ENCODE measurements at regions not wholly inside any gene's neighbourhood (a gene's known extent, or its start where the extent isn't known, plus 50 kb on each side); places are given as distances from the start of the nearest gene placed in this dataset.
A peak's percentile ranks its signal among the peaks of the same experiment; 100 is the strongest.
"Not testable (repeated sequence)": the region's sequence is repeated elsewhere in the genome, so short reads cannot be mapped to it uniquely, and the experiment has no call there.

GRCh38 chr3:72515941-72516340 is 332.3 kb downstream of the SHQ1 start:
- H3K27me3 ChIP-seq (ENCODE audit: control insufficient read depth, insufficient read depth, low read length) = no peaks in the 10 kb centered on the region
- H3K4me1 ChIP-seq (ENCODE audit: control insufficient read depth, insufficient read depth, low read length) = peaks cover 20% of the 10 kb centered on the region
- H3K36me3 ChIP-seq (ENCODE audit: control insufficient read depth, insufficient read depth, low read length) = no peaks in the 10 kb centered on the region
- no peak overlapping the region for H3K4me3 ChIP-seq (ENCODE audit: low read length)
- H3K9ac ChIP-seq (ENCODE audit: low read length) = no peak overlapping the region
- no peaks in the 10 kb centered on the region for H3K9me3 ChIP-seq (ENCODE audit: control insufficient read depth, low read length)

DNA sequence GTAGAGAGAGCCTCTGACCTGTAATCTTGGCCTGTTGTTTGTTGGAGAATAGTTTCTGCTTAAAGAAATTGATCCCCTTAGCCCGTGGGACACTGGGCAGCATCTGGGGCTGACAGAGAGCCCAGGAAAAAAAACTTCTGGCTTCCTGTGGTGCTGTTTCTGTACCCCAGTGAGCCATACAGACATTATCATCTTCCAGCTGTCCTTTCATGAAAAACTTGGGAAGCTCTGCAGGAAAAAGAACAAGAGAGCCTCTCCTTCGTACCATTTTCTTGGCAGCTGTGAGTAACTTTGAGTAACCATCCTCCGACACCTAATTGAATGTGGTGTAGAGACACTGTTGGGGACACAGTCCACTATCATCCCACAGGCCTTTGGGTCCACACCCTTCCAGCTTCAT is 333.0 kb downstream of the SHQ1 start:
- H3K9me3 ChIP-seq (ENCODE audit: control insufficient read depth, low read length) = no peaks in the 10 kb centered on the region
- H3K4me3 ChIP-seq (ENCODE audit: low read length) = no peak overlapping the region

GRCh38 chr3:72510247-72510646 is 338.0 kb downstream of the SHQ1 start:
- no peak overlapping the region for H3K4me3 ChIP-seq (ENCODE audit: low read length)
- H3K9ac ChIP-seq (ENCODE audit: low read length) = no peak overlapping the region
- no peaks in the 10 kb centered on the region for H3K9me3 ChIP-seq (ENCODE audit: control insufficient read depth, low read length)
- no peaks in the 10 kb centered on the region for H3K36me3 ChIP-seq (ENCODE audit: control insufficient read depth, insufficient read depth, low read length)
- H3K27me3 ChIP-seq (ENCODE audit: control insufficient read depth, insufficient read depth, low read length) = no peaks in the 10 kb centered on the region
- H3K4me1 ChIP-seq (ENCODE audit: control insufficient read depth, insufficient read depth, low read length) = no peaks in the 10 kb centered on the region

More for the DNA sequence above, 333.0 kb downstream of the SHQ1 start:
- Histone ChIP-seq H3K9ac (ENCODE audit: low read length) (no peak overlapping the region), H3K36me3 (ENCODE audit: control insufficient read depth, insufficient read depth, low read length) (no peaks in the 10 kb centered on the region), H3K27me3 (ENCODE audit: control insufficient read depth, insufficient read depth, low read length) (no peaks in the 10 kb centered on the region), H3K4me1 (ENCODE audit: control insufficient read depth, insufficient read depth, low read length) (peaks cover 14% of the 10 kb centered on the region)

GRCh38 chr3:72505539-72506405 is 342.5 kb downstream of the SHQ1 start:
- Histone ChIP-seq H3K27me3 (ENCODE audit: control insufficient read depth, insufficient read depth, low read length) (no peaks in the 10 kb centered on the region), H3K9ac (ENCODE audit: low read length) (no peak overlapping the region), H3K9me3 (ENCODE audit: control insufficient read depth, low read length) (no peaks in the 10 kb centered on the region), H3K4me3 (ENCODE audit: low read length) (no peak overlapping the region), H3K4me1 (ENCODE audit: control insufficient read depth, insufficient read depth, low read length) (no peaks in the 10 kb centered on the region), H3K36me3 (ENCODE audit: control insufficient read depth, insufficient read depth, low read length) (no peaks in the 10 kb centered on the region)

DNA sequence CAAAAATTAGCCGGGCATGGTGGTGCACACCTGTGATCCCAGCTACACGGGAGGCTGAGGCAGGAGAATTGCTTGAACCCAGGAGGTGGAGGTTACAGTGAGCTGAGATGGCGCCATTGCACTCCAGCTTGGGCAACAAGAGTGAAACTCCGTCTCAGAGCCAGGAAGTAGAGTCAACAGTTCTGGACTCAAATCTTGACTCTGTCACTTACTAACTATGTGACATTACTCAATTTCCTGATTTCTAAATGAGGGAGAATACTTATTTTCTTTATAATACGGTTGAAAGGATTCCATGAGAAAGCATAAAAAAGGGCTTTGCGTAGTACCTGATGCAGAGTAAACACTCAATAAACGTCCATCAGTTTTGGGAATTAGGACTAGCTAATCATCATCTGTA is 350.7 kb downstream of the SHQ1 start:
- not testable (repeated sequence) for H3K4me3 ChIP-seq (ENCODE audit: low read length); H3K4me1 ChIP-seq (ENCODE audit: control insufficient read depth, insufficient read depth, low read length); H3K9me3 ChIP-seq (ENCODE audit: control insufficient read depth, low read length); H3K36me3 ChIP-seq (ENCODE audit: control insufficient read depth, insufficient read depth, low read length); H3K27me3 ChIP-seq (ENCODE audit: control insufficient read depth, insufficient read depth, low read length); H3K9ac ChIP-seq (ENCODE audit: low read length)

DNA sequence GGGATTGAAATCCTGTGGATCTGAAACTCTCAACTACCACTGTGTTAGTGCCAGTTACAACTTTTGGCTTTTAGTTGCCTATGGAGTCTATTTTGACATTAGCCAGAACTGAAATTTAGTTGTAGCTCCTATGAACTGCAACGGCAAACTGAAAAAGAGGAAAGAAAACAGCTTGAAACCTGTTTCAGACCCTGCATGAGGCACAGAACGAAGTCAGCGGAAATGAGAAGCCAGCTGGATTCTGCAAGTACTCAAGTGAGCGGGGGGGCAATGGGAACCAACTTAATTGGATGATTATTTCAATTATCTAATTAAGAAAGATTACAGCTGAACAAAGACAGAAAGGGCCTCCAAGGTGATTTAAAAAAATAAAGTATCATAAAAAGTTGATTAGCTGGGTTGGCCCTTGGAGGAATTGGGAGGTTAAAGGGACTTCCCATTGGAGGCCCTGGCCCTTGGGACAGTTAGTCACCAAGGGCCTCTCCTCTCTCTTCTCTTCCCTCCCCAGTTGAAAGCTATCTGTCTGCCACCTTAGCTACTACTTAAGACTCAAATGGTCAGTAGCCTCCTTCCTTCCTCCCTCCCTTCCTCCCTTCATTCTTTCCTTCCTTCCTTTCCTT is 352.1 kb downstream of the SHQ1 start:
- Histone ChIP-seq H3K4me1 (ENCODE audit: control insufficient read depth, insufficient read depth, low read length) (no peaks in the 10 kb centered on the region), H3K4me3 (ENCODE audit: low read length) (no peak overlapping the region), H3K27me3 (ENCODE audit: control insufficient read depth, insufficient read depth, low read length) (no peaks in the 10 kb centered on the region), H3K9ac (ENCODE audit: low read length) (no peak overlapping the region), H3K9me3 (ENCODE audit: control insufficient read depth, low read length) (no peaks in the 10 kb centered on the region), H3K36me3 (ENCODE audit: control insufficient read depth, insufficient read depth, low read length) (no peaks in the 10 kb centered on the region)

GRCh38 chr3:72494626-72495025 is 353.6 kb downstream of the SHQ1 start:
- Histone ChIP-seq H3K9me3 (ENCODE audit: control insufficient read depth, low read length) (no peaks in the 10 kb centered on the region), H3K4me1 (ENCODE audit: control insufficient read depth, insufficient read depth, low read length) (no peaks in the 10 kb centered on the region), H3K36me3 (ENCODE audit: control insufficient read depth, insufficient read depth, low read length) (no peaks in the 10 kb centered on the region), H3K27me3 (ENCODE audit: control insufficient read depth, insufficient read depth, low read length) (no peaks in the 10 kb centered on the region), H3K9ac (ENCODE audit: low read length) (peak overlapping the region; percentile 17), H3K4me3 (ENCODE audit: low read length) (no peak overlapping the region)

- no peaks in the 10 kb centered on the region for H3K36me3 ChIP-seq (ENCODE audit: control insufficient read depth, insufficient read depth, low read length)
- no peak overlapping the region for H3K4me3 ChIP-seq (ENCODE audit: low read length)
- no peak overlapping the region for H3K9ac ChIP-seq (ENCODE audit: low read length)
- no peaks in the 10 kb centered on the region for H3K27me3 ChIP-seq (ENCODE audit: control insufficient read depth, insufficient read depth, low read length)
- H3K4me1 ChIP-seq (ENCODE audit: control insufficient read depth, insufficient read depth, low read length) = no peaks in the 10 kb centered on the region
- H3K9me3 ChIP-seq (ENCODE audit: control insufficient read depth, low read length) = no peaks in the 10 kb centered on the region
These were observed 354.1 kb downstream of the SHQ1 start for GRCh38 chr3:72494130-72494529.

DNA sequence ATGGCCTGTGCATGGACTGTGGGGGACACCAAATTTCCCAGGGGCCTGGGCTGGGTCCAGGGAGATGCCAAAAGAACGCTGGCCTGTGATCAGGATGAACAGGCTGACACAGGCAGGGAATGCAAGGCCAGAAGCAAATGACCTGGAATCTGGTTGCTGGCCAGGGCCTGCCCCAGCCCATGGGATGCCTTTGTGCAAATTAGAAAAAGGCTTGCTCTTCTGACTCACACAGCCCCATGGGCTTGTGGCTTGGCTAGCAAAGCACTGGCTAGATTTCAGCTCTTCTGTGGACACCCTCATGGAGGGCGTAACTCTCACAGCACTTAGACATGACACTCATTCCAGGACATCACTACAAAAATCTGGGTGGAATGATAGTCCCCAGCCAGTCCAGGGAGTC is 356.0 kb downstream of the SHQ1 start:
- peaks cover under 1% of the 10 kb centered on the region for H3K4me1 ChIP-seq (ENCODE audit: control insufficient read depth, insufficient read depth, low read length)
- no peaks in the 10 kb centered on the region for H3K36me3 ChIP-seq (ENCODE audit: control insufficient read depth, insufficient read depth, low read length)
- no peaks in the 10 kb centered on the region for H3K9me3 ChIP-seq (ENCODE audit: control insufficient read depth, low read length)
- no peak overlapping the region for H3K4me3 ChIP-seq (ENCODE audit: low read length)
- H3K9ac ChIP-seq (ENCODE audit: low read length) = no peak overlapping the region
- H3K27me3 ChIP-seq (ENCODE audit: control insufficient read depth, insufficient read depth, low read length) = no peaks in the 10 kb centered on the region

GRCh38 chr3:72490688-72491435 is 357.4 kb downstream of the SHQ1 start:
- no peaks in the 10 kb centered on the region for H3K36me3 ChIP-seq (ENCODE audit: control insufficient read depth, insufficient read depth, low read length)
- H3K4me1 ChIP-seq (ENCODE audit: control insufficient read depth, insufficient read depth, low read length) = peaks cover 4% of the 10 kb centered on the region
- no peaks in the 10 kb centered on the region for H3K27me3 ChIP-seq (ENCODE audit: control insufficient read depth, insufficient read depth, low read length)
- no peaks in the 10 kb centered on the region for H3K9me3 ChIP-seq (ENCODE audit: control insufficient read depth, low read length)
- no peak overlapping the region for H3K4me3 ChIP-seq (ENCODE audit: low read length)
- H3K9ac ChIP-seq (ENCODE audit: low read length) = no peak overlapping the region

DNA sequence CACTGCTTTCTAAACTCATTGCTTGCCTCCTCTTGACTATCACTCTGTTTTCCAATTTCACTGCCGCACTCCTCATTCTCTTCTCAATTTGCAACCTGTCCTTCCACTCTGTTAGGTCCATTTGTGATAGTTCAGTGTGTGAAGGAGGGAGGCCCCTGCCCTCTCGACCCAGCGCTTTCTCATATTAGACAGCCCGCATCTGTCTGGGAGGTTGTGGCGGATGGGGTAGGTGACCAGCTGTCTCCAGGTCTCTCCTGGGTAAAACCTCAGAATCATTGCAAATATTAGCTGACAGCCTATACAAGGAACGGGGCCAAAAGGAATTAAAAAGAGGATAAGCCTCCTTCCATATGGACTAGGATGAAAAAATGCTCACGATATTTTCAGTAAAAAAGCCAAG is 358.3 kb downstream of the SHQ1 start:
- Histone ChIP-seq H3K4me1 (ENCODE audit: control insufficient read depth, insufficient read depth, low read length) (peaks cover 4% of the 10 kb centered on the region), H3K36me3 (ENCODE audit: control insufficient read depth, insufficient read depth, low read length) (no peaks in the 10 kb centered on the region), H3K9me3 (ENCODE audit: control insufficient read depth, low read length) (no peaks in the 10 kb centered on the region), H3K4me3 (ENCODE audit: low read length) (no peak overlapping the region), H3K9ac (ENCODE audit: low read length) (no peak overlapping the region), H3K27me3 (ENCODE audit: control insufficient read depth, insufficient read depth, low read length) (no peaks in the 10 kb centered on the region)

DNA sequence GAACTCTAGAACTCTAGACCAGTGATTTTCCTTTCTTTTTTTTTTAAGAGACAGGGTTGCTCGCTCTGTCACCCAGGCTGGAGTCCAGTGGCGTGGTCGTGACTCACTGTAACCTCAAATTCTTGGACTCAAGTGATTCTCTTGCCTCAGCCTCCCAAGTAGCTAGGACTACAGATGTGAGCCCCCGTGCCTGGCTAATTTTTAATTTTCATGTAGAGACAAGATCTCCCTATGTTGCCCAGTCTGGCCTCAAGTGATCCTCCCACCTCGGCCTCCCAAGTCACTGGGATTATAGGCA is 359.6 kb downstream of the SHQ1 start:
- Histone ChIP-seq H3K27me3 (ENCODE audit: control insufficient read depth, insufficient read depth, low read length) (no peaks in the 10 kb centered on the region), H3K36me3 (ENCODE audit: control insufficient read depth, insufficient read depth, low read length) (no peaks in the 10 kb centered on the region), H3K4me3 (ENCODE audit: low read length) (no peak overlapping the region), H3K4me1 (ENCODE audit: control insufficient read depth, insufficient read depth, low read length) (peaks cover 4% of the 10 kb centered on the region), H3K9ac (ENCODE audit: low read length) (no peak overlapping the region), H3K9me3 (ENCODE audit: control insufficient read depth, low read length) (no peaks in the 10 kb centered on the region)

All from mucosa of stomach (tissue), 1 donor.